ENCODE measurements at regions not wholly inside any gene's neighbourhood (a gene's known extent, or its start where the extent isn't known, plus 50 kb on each side); places are given as distances from the start of the nearest gene placed in this dataset.

DNA sequence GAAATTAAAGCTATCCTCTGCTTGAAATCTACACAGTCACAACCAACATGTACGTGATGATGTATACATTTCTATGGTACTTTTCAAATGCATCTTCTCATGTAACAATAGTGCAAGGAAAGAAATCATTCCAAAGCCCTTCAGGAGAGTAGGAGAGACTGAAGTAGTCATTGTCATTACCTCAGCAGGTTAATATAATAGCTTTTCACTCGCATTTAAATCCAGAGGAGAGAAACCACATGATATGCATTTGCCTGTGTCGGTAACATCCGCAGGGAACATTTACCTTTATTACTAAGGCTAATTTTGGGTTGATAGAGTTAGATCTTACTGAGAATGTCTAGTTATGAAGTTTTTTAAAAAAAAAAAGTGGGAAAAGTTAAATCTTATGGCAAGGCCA lies 186.6 kb upstream of the DTNBP1 start:
- Mint-ChIP-seq H3K27ac (no peak overlapping the region), H3K36me3 (no peaks in the 10 kb centered on the region), H3K27me3 (ENCODE audit: low read depth in 2 of 2) (peaks cover 0 to 3% of the 10 kb centered on the region in 2 donors), H3K4me1 (no peaks in the 10 kb centered on the region), H3K9me3 (no peaks in the 10 kb centered on the region), H3K4me3 (no peak overlapping the region)
- Histone ChIP-seq H3K27me3 (ENCODE audit: control insufficient read depth, insufficient read depth, low read length) (no peaks in the 10 kb centered on the region), H3K27ac (ENCODE audit: low read length) (no peak overlapping the region), H3K36me3 (ENCODE audit: control insufficient read depth, insufficient read depth, low read length) (no peaks in the 10 kb centered on the region), H3K4me3 (ENCODE audit: low read length) (no peak overlapping the region), H3K4me1 (ENCODE audit: control insufficient read depth, insufficient read depth, low read length) (no peaks in the 10 kb centered on the region), H3K9me3 (ENCODE audit: control insufficient read depth, insufficient read depth, low read length) (no peaks in the 10 kb centered on the region)
- ATAC-seq (no peak), DNase-seq (no peak)
- no peak for TF ChIP-seq CTCF (IDR thresholded peaks at IDR 0.05)
- intact Hi-C loops (cut with micrococcal nuclease) = no loop called here
- WGBS (ENCODE audit: insufficient coverage) = 88% methylated on average over 2 of the region's 4 CpGs

GRCh38 chr6:15845492-15845891 lies 182.7 kb upstream of the DTNBP1 start:
- intact Hi-C loops (cut with micrococcal nuclease) = no loop called here
- Histone ChIP-seq H3K9me3 (ENCODE audit: control insufficient read depth, insufficient read depth, low read length) (no peaks in the 10 kb centered on the region), H3K4me1 (ENCODE audit: control insufficient read depth, insufficient read depth, low read length) (no peaks in the 10 kb centered on the region), H3K36me3 (ENCODE audit: control insufficient read depth, insufficient read depth, low read length) (no peaks in the 10 kb centered on the region), H3K27me3 (ENCODE audit: control insufficient read depth, insufficient read depth, low read length) (no peaks in the 10 kb centered on the region), H3K27ac (ENCODE audit: low read length) (no peak overlapping the region), H3K4me3 (ENCODE audit: low read length) (no peak overlapping the region)
- Mint-ChIP-seq H3K36me3 (no peaks in the 10 kb centered on the region), H3K27me3 (ENCODE audit: low read depth in 2 of 2) (peaks cover 3 to 16% of the 10 kb centered on the region in 2 donors), H3K9me3 (no peaks in the 10 kb centered on the region), H3K4me3 (no peak overlapping the region), H3K4me1 (no peaks in the 10 kb centered on the region), H3K27ac (no peak overlapping the region)
- no peak for TF ChIP-seq CTCF (IDR thresholded peaks at IDR 0.05)
- DNase-seq = no peak
- ATAC-seq = no peak
- 76% methylated on average over 4 of the region's 4 CpGs for WGBS (ENCODE audit: insufficient coverage)

DNA sequence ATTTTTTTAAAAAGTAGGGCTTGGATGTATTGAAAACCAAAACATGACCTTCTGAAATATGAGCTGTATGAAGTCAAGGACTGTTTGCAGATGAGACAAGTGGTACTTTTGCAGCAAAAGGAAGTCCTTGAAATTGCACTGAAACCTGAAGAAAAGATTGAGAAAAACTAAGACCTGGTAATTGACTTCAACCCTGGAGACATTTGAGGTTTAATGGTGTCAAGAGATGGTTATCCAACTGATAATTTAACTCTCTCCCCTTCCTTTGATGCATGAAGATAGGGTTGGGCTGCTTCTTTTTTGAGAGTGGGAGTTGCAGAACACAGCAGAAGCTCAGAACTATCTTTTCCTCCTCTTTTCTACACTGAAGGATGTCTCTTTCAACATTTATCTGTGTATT lies 180.9 kb upstream of the DTNBP1 start:
- Mint-ChIP-seq H3K27ac (no peak overlapping the region), H3K36me3 (no peaks in the 10 kb centered on the region), H3K9me3 (no peaks in the 10 kb centered on the region), H3K4me3 (no peak overlapping the region), H3K4me1 (no peaks in the 10 kb centered on the region), H3K27me3 (ENCODE audit: low read depth in 2 of 2) (peaks cover 0 to 23% of the 10 kb centered on the region in 2 donors)
- ATAC-seq = no peak
- Histone ChIP-seq H3K4me3 (ENCODE audit: low read length) (no peak overlapping the region), H3K27ac (ENCODE audit: low read length) (no peak overlapping the region), H3K27me3 (ENCODE audit: control insufficient read depth, insufficient read depth, low read length) (no peaks in the 10 kb centered on the region), H3K4me1 (ENCODE audit: control insufficient read depth, insufficient read depth, low read length) (no peaks in the 10 kb centered on the region), H3K9me3 (ENCODE audit: control insufficient read depth, insufficient read depth, low read length) (no peaks in the 10 kb centered on the region), H3K36me3 (ENCODE audit: control insufficient read depth, insufficient read depth, low read length) (no peaks in the 10 kb centered on the region)
- TF ChIP-seq CTCF (IDR thresholded peaks at IDR 0.05) = no peak
- DNase-seq = no peak
- intact Hi-C loops (cut with micrococcal nuclease) = no loop called here

DNA sequence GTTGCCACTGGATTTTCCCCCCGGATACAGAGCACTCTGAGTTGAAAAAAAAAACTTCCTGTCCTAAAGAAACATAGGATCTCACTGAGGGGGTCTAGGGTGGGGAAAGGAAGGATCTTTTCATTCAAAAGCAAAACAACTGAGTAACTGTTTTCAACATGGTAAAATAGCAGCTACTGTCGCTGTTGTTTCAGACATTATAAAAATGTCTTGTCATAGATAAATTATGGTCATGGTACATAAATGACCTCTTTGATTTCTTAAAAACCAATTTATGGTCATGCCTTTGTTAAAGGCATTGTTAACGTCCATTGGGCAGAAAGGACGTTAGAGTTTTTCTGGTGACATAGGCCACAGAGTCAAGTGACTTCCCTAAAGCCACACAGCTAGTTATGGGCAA lies 180.4 kb upstream of the DTNBP1 start:
- Mint-ChIP-seq H3K27me3 (ENCODE audit: low read depth in 2 of 2) (peaks cover 0 to 23% of the 10 kb centered on the region in 2 donors), H3K9me3 (no peaks in the 10 kb centered on the region), H3K27ac (no peak overlapping the region), H3K4me1 (no peaks in the 10 kb centered on the region), H3K4me3 (no peak overlapping the region), H3K36me3 (no peaks in the 10 kb centered on the region)
- DNase-seq (no peak), ATAC-seq (no peak)
- Histone ChIP-seq H3K4me1 (ENCODE audit: control insufficient read depth, insufficient read depth, low read length) (no peaks in the 10 kb centered on the region), H3K9me3 (ENCODE audit: control insufficient read depth, insufficient read depth, low read length) (no peaks in the 10 kb centered on the region), H3K27ac (ENCODE audit: low read length) (no peak overlapping the region), H3K4me3 (ENCODE audit: low read length) (no peak overlapping the region), H3K36me3 (ENCODE audit: control insufficient read depth, insufficient read depth, low read length) (no peaks in the 10 kb centered on the region), H3K27me3 (ENCODE audit: control insufficient read depth, insufficient read depth, low read length) (no peaks in the 10 kb centered on the region)
- intact Hi-C loops (cut with micrococcal nuclease) = no loop called here
- WGBS (ENCODE audit: insufficient coverage) = 96% methylated on average over 4 of the region's 4 CpGs
- TF ChIP-seq CTCF (IDR thresholded peaks at IDR 0.05) = no peak
